Liver (tissue), 8 donors: ENCODE measurements at regions not wholly inside any gene's neighbourhood (a gene's known extent, or its start where the extent isn't known, plus 50 kb on each side); places are given as distances from the start of the nearest gene placed in this dataset.

ENCODE experiments used
- DNase-seq: peaks from one replicate; pipeline ENCODE4 v3.0.0-alpha.2; 2017; ENCODE audit warnings: low spot score
- H3K27ac ChIP-seq, 2 donors: one replicate each; pipeline ENCODE4 v1.7.0; 2013; ENCODE audit warnings: inconsistent platforms in 2 of 2, low read length in 2 of 2, control low read depth in 1 of 2, low read depth in 1 of 2, mild to moderate bottlenecking in 1 of 2
- H3K27me3 ChIP-seq, 4 donors: one replicate each; pipeline versions ENCODE4 v1.6.1 to v1.7.0; 2013; ENCODE audit warnings: low read length in 3 of 4, inconsistent platforms in 1 of 4, mild to moderate bottlenecking in 1 of 4, moderate library complexity in 1 of 4; ENCODE audit not compliant: control insufficient read depth in 4 of 4, insufficient read depth in 4 of 4
- H3K36me3 ChIP-seq, 4 donors: one replicate each; pipeline versions ENCODE4 v1.6.1 to v1.7.0; 2013; ENCODE audit warnings: low read length in 3 of 4, mild to moderate bottlenecking in 3 of 4, low read depth in 1 of 4, moderate library complexity in 1 of 4; ENCODE audit not compliant: control insufficient read depth in 4 of 4, insufficient read depth in 3 of 4
- H3K4me1 ChIP-seq, 4 donors: one replicate each; pipeline versions ENCODE4 v1.6.1 to v1.7.0; 2013; ENCODE audit warnings: low read length in 3 of 4, mild to moderate bottlenecking in 3 of 4, moderate library complexity in 1 of 4; ENCODE audit not compliant: control insufficient read depth in 4 of 4, insufficient read depth in 4 of 4
- H3K4me3 ChIP-seq, 3 donors: one replicate each; pipeline versions ENCODE4 v1.6.1 to v1.7.0; 2013; ENCODE audit warnings: low read length in 3 of 3, control low read depth in 1 of 3, low read depth in 1 of 3, mild to moderate bottlenecking in 1 of 3
- H3K9ac ChIP-seq, 2 donors: one replicate each; pipeline ENCODE4 v1.7.0; 2013; ENCODE audit warnings: low read length in 2 of 2, mild to moderate bottlenecking in 2 of 2, moderate library complexity in 2 of 2, control low read depth in 1 of 2, low read depth in 1 of 2
- H3K9me3 ChIP-seq, 4 donors: one replicate each; pipeline versions ENCODE4 v1.6.1 to v1.7.0; 2013; ENCODE audit warnings: low read length in 3 of 4; ENCODE audit not compliant: control insufficient read depth in 4 of 4
- ATF3 ChIP-seq: IDR thresholded peaks from 2 replicates; pipeline ENCODE4 v1.6.1; 2016; ENCODE audit warnings: antibody characterized with exemption
- EGR1 ChIP-seq, 2 donors: IDR thresholded peaks; 2 replicates each; pipeline ENCODE4 v1.6.1; 2016 to 2018; ENCODE audit warnings: antibody characterized with exemption in 2 of 2, low read depth in 2 of 2
- FOXA1 ChIP-seq: IDR thresholded peaks from 2 replicates; pipeline ENCODE4 v1.6.1; 2016; ENCODE audit warnings: antibody characterized with exemption
- FOXA2 ChIP-seq: IDR thresholded peaks from 2 replicates; pipeline ENCODE4 v1.6.1; 2016; ENCODE audit warnings: antibody characterized with exemption
- GABPA ChIP-seq, 2 donors: IDR thresholded peaks in 1 of 2; conservative IDR thresholded peaks in 1 of 2; 2 replicates each; pipeline ENCODE4 v1.6.1; 2016; ENCODE audit warnings: antibody characterized with exemption in 2 of 2, mild to moderate bottlenecking in 1 of 2, moderate library complexity in 1 of 2
- HNF4A ChIP-seq, 2 donors: conservative IDR thresholded peaks; 2 replicates each; pipeline ENCODE4 v1.6.1; 2016; ENCODE audit warnings: antibody characterized with exemption in 2 of 2, mild to moderate bottlenecking in 2 of 2
- HNF4G ChIP-seq: IDR thresholded peaks from 2 replicates; pipeline ENCODE4 v1.6.1; 2016; ENCODE audit warnings: antibody characterized with exemption
- JUND ChIP-seq, 2 donors: IDR thresholded peaks; 2 replicates each; pipeline ENCODE4 v1.6.1; 2016; ENCODE audit warnings: antibody characterized with exemption in 2 of 2
- MAX ChIP-seq: IDR thresholded peaks from 2 replicates; pipeline ENCODE4 v1.6.1; 2016; ENCODE audit warnings: antibody characterized with exemption
- NR2F2 ChIP-seq: IDR thresholded peaks from 2 replicates; pipeline ENCODE4 v1.6.1; 2016; ENCODE audit warnings: antibody characterized with exemption
- RAD21 ChIP-seq, 2 donors: IDR thresholded peaks; 2 replicates each; pipeline ENCODE4 v1.6.1; 2016; ENCODE audit warnings: antibody characterized with exemption in 2 of 2, mild to moderate bottlenecking in 2 of 2
- REST ChIP-seq: IDR thresholded peaks from 2 replicates; pipeline ENCODE4 v1.6.1; 2016; ENCODE audit warnings: antibody characterized with exemption, mild to moderate bottlenecking
- RXRA ChIP-seq, 2 donors: IDR thresholded peaks; 2 replicates each; pipeline ENCODE4 v1.6.1; 2017 to 2018; ENCODE audit warnings: antibody characterized with exemption in 2 of 2, mild to moderate bottlenecking in 1 of 2
- SP1 ChIP-seq: IDR thresholded peaks from 2 replicates; pipeline ENCODE4 v1.6.1; 2018; ENCODE audit warnings: antibody characterized with exemption, mild to moderate bottlenecking
- TAF1 ChIP-seq: conservative IDR thresholded peaks from 2 replicates; pipeline ENCODE4 v1.6.1; 2016; ENCODE audit warnings: antibody characterized with exemption, mild to moderate bottlenecking
- YY1 ChIP-seq: IDR thresholded peaks from 2 replicates; pipeline ENCODE4 v1.6.1; 2016; ENCODE audit warnings: antibody characterized with exemption, mild to moderate bottlenecking
- ZBTB33 ChIP-seq: IDR thresholded peaks from 2 replicates; pipeline ENCODE4 v1.6.1; 2016; ENCODE audit warnings: antibody characterized with exemption
- WGBS: extraction: QIAGEN DNeasy Blood & Tissue Kit; methylation state at CpG from one replicate; pipeline ENCODE4 v1.1.7; 2013; 5-methylcytosine and 5-hydroxymethylcytosine counted together
- TF ChIP-seq, protein P1 (sequence below): fragments of 150-350 bp; IDR thresholded peaks from 2 replicates; pipeline ENCODE4 v1.5.1; 2017; ENCODE audit warnings: improper control_type of control experiment, low read depth, low read length; ENCODE audit not compliant: missing input control
- donor health status: healthy.
- donor health status: healthy.
- donor health status: healthy.
- donor health status: healthy.
- donor health status: healthy.

GRCh38 chr13:40465015-40465390, 201.4 kb downstream of the FOXO1 start:
- WGBS, result 98% methylated on average over 3 of the region's 3 CpGs

More at GRCh38 chr13:40465015-40465390, 201.4 kb downstream of the FOXO1 start:
- no peaks in the 10 kb centered on the region for H3K27me3 ChIP-seq
- no peak overlapping the region for H3K9ac ChIP-seq
- TF ChIP-seq YY1 (no peak), SP1 (no peak), JUND (IDR thresholded peaks at IDR 0.05) (no peak), GABPA (IDR thresholded peaks at IDR 0.05 in 1 of 2, conservative IDR thresholded peaks at IDR 0.05 in 1 of 2) (no peak), RXRA (IDR thresholded peaks at IDR 0.05) (no peak), FOXA2 (no peak), RAD21 (IDR thresholded peaks at IDR 0.05) (no peak), ATF3 (no peak), MAX (no peak), REST (no peak), EGR1 (IDR thresholded peaks at IDR 0.05; ENCODE audit: low read depth in 2 of 2) (no peak), NR2F2 (no peak), HNF4A (conservative IDR thresholded peaks at IDR 0.05) (no peak), ZBTB33 (no peak), TAF1 (no peak), HNF4G (no peak), FOXA1 (no peak)
- TF ChIP-seq, protein P1, sequence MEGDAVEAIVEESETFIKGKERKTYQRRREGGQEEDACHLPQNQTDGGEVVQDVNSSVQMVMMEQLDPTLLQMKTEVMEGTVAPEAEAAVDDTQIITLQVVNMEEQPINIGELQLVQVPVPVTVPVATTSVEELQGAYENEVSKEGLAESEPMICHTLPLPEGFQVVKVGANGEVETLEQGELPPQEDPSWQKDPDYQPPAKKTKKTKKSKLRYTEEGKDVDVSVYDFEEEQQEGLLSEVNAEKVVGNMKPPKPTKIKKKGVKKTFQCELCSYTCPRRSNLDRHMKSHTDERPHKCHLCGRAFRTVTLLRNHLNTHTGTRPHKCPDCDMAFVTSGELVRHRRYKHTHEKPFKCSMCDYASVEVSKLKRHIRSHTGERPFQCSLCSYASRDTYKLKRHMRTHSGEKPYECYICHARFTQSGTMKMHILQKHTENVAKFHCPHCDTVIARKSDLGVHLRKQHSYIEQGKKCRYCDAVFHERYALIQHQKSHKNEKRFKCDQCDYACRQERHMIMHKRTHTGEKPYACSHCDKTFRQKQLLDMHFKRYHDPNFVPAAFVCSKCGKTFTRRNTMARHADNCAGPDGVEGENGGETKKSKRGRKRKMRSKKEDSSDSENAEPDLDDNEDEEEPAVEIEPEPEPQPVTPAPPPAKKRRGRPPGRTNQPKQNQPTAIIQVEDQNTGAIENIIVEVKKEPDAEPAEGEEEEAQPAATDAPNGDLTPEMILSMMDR, result no peak
- H3K4me3 ChIP-seq, result no peak overlapping the region
- DNase-seq, result no peak
- no peaks in the 10 kb centered on the region for H3K9me3 ChIP-seq
- H3K27ac ChIP-seq, result no peak overlapping the region
- no peaks in the 10 kb centered on the region for H3K4me1 ChIP-seq
- no peaks in the 10 kb centered on the region for H3K36me3 ChIP-seq
